Hepatocyte (in vitro differentiated cells): ENCODE measurements at regions not wholly inside any gene's neighbourhood (a gene's known extent, or its start where the extent isn't known, plus 50 kb on each side); places are given as distances from the start of the nearest gene placed in this dataset.

Experiments
- DNase-seq: peaks from one replicate; pipeline ENCODE4 v3.0.0-alpha.2; 2016; ENCODE audit warnings: low spot score
- H2AFZ ChIP-seq: fragments of 200-600 bp; sonication (generic); 2 replicates; pipeline ENCODE4 v1.6.0; 2016; ENCODE audit warnings: antibody characterized with exemption, mild to moderate bottlenecking
- H3K27ac ChIP-seq: fragments of 200-600 bp; sonication (generic); 2 replicates; pipeline ENCODE4 v1.5.1; 2016; ENCODE audit warnings: mild to moderate bottlenecking
- H3K27me3 ChIP-seq: fragments of 200-600 bp; sonication (generic); 2 replicates; pipeline ENCODE4 v1.6.1; 2016
- H3K36me3 ChIP-seq: fragments of 200-600 bp; sonication (generic); replicated peaks from 2 replicates; pipeline ENCODE4 v1.5.1; 2016; ENCODE audit warnings: low read depth; ENCODE audit not compliant: insufficient read depth
- H3K4me1 ChIP-seq: fragments of 200-600 bp; sonication (generic); 2 replicates; pipeline ENCODE4 v1.5.1; 2016; ENCODE audit warnings: mild to moderate bottlenecking, moderate library complexity; ENCODE audit not compliant: insufficient read depth
- H3K4me2 ChIP-seq: fragments of 200-600 bp; sonication (generic); 2 replicates; pipeline ENCODE4 v1.6.0; 2016
- H3K4me3 ChIP-seq: fragments of 200-600 bp; sonication (generic); 2 replicates; pipeline ENCODE4 v1.5.1; 2016; ENCODE audit warnings: mild to moderate bottlenecking
- H3K79me2 ChIP-seq: fragments of 200-600 bp; sonication (generic); 2 replicates; pipeline ENCODE4 v1.6.0; 2017; ENCODE audit warnings: mild to moderate bottlenecking
- H3K9me2 ChIP-seq: fragments of 200-600 bp; sonication (generic); replicated peaks from 2 replicates; pipeline ENCODE4 v1.6.0; 2017; ENCODE audit warnings: mild to moderate bottlenecking; ENCODE audit not compliant: insufficient read depth
- H3K9me3 ChIP-seq: fragments of 200-600 bp; sonication (generic); 2 replicates; pipeline ENCODE4 v1.5.1; 2016; ENCODE audit warnings: low read depth, mild to moderate bottlenecking
- H4K20me1 ChIP-seq: fragments of 200-600 bp; sonication (generic); 2 replicates; pipeline ENCODE4 v1.6.0; 2016; ENCODE audit warnings: mild to moderate bottlenecking; ENCODE audit not compliant: insufficient read depth, poor library complexity, severe bottlenecking
- EZH2 ChIP-seq: fragments of 200-600 bp; sonication (generic); IDR thresholded peaks from 2 replicates; pipeline ENCODE4 v1.6.1; 2016; ENCODE audit warnings: antibody characterized with exemption, mild to moderate bottlenecking, borderline replicate concordance
- EZH2phosphoT487 ChIP-seq: fragments of 200-600 bp; sonication (generic); IDR thresholded peaks from one replicate; pipeline ENCODE4 v1.6.1; 2018; ENCODE audit warnings: antibody characterized with exemption, mild to moderate bottlenecking, low read depth, moderate library complexity; ENCODE audit not compliant: unreplicated experiment, severe bottlenecking
- WGBS: methylation state at CpG from one replicate; pipeline ENCODE4 v1.1.6; 2016; ENCODE audit warnings: low lambda C conversion rate; ENCODE audit errors: missing lambda C conversion rate; 5-methylcytosine and 5-hydroxymethylcytosine counted together
- TF ChIP-seq, protein P1 (sequence below): fragments of 200-600 bp; sonication (generic); IDR thresholded peaks from 2 replicates; pipeline ENCODE4 v1.5.1; 2016; ENCODE audit warnings: antibody characterized with exemption, mild to moderate bottlenecking; ENCODE audit not compliant: poor library complexity

- no peaks in the 10 kb centered on the region for H3K27me3 ChIP-seq
- H3K9me3 ChIP-seq, result no peaks in the 10 kb centered on the region
- 90% methylated on average over 3 of the region's 3 CpGs for WGBS
- H3K4me1 ChIP-seq, result peaks cover 8% of the 10 kb centered on the region
- TF ChIP-seq EZH2phosphoT487, result no peak
- TF ChIP-seq, protein P1, sequence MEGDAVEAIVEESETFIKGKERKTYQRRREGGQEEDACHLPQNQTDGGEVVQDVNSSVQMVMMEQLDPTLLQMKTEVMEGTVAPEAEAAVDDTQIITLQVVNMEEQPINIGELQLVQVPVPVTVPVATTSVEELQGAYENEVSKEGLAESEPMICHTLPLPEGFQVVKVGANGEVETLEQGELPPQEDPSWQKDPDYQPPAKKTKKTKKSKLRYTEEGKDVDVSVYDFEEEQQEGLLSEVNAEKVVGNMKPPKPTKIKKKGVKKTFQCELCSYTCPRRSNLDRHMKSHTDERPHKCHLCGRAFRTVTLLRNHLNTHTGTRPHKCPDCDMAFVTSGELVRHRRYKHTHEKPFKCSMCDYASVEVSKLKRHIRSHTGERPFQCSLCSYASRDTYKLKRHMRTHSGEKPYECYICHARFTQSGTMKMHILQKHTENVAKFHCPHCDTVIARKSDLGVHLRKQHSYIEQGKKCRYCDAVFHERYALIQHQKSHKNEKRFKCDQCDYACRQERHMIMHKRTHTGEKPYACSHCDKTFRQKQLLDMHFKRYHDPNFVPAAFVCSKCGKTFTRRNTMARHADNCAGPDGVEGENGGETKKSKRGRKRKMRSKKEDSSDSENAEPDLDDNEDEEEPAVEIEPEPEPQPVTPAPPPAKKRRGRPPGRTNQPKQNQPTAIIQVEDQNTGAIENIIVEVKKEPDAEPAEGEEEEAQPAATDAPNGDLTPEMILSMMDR, result no peak
- TF ChIP-seq EZH2, result no peak
- no peaks in the 10 kb centered on the region for H3K79me2 ChIP-seq
- DNase-seq, result no peak
- H3K4me2 ChIP-seq, result no peak overlapping the region
- no peaks in the 10 kb centered on the region for H3K36me3 ChIP-seq
- H3K4me3 ChIP-seq, result no peak overlapping the region
- H4K20me1 ChIP-seq, result no peaks in the 10 kb centered on the region
- no peak overlapping the region for H3K27ac ChIP-seq
- no peaks in the 10 kb centered on the region for H3K9me2 ChIP-seq
- H2AFZ ChIP-seq, result no peak overlapping the region
Measured at GRCh38 chr7:82696631-82697030, 253.1 kb upstream of the CACNA2D1 start.

GRCh38 chr7:82694022-82694421 is 250.4 kb upstream of the CACNA2D1 start:
- no peaks in the 10 kb centered on the region for H3K9me3 ChIP-seq
- no peaks in the 10 kb centered on the region for H4K20me1 ChIP-seq
- no peak overlapping the region for H3K4me3 ChIP-seq
- no peaks in the 10 kb centered on the region for H3K79me2 ChIP-seq
- TF ChIP-seq EZH2phosphoT487, result no peak
- H3K27me3 ChIP-seq, result no peaks in the 10 kb centered on the region
- no peak overlapping the region for H3K27ac ChIP-seq
- DNase-seq, result no peak
- 85% methylated on average over 5 of the region's 5 CpGs for WGBS
- H3K4me2 ChIP-seq, result no peak overlapping the region
- no peaks in the 10 kb centered on the region for H3K4me1 ChIP-seq
- H2AFZ ChIP-seq, result no peak overlapping the region
- H3K36me3 ChIP-seq, result no peaks in the 10 kb centered on the region
- H3K9me2 ChIP-seq, result no peaks in the 10 kb centered on the region

DNA sequence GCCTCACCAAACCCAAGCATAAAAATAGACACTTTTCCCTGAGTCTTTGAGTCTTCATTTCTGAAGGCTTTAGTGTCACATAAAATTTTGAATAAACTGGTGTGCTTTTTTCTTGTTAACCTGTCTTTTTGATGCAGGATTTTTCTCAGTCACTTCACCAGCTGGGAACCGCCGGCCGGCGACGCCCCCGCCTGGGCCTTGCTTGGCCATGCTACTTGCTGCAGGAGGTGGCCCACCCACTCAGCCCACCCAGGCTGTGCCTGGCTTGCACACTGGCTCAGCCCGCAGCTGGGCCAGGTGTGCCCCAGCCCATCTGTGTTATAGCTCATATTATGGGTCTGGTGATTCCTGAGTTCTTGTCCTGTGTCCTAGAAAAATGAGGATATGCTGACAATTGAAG is 247.4 kb upstream of the CACNA2D1 start:
- H3K4me2 ChIP-seq, result no peak overlapping the region

GRCh38 chr7:82685214-82685613 is 241.6 kb upstream of the CACNA2D1 start:
- DNase-seq, result no peak
- Histone ChIP-seq H3K4me3 (no peak overlapping the region), H3K27me3 (no peaks in the 10 kb centered on the region), H3K36me3 (no peaks in the 10 kb centered on the region), H3K9me2 (no peaks in the 10 kb centered on the region), H3K79me2 (no peaks in the 10 kb centered on the region), H3K4me1 (no peaks in the 10 kb centered on the region), H3K9me3 (no peaks in the 10 kb centered on the region), H4K20me1 (no peaks in the 10 kb centered on the region), H3K27ac (no peak overlapping the region), H2AFZ (no peak overlapping the region), H3K4me2 (no peak overlapping the region)
- WGBS, result 81% methylated on average over 1 of the region's 1 CpG
- TF ChIP-seq EZH2 (no peak), EZH2phosphoT487 (no peak)
- TF ChIP-seq, protein P1, result no peak

More for the DNA sequence above, 247.4 kb upstream of the CACNA2D1 start:
- WGBS, result 84% methylated on average over 7 of the region's 7 CpGs
- H3K36me3 ChIP-seq, result no peaks in the 10 kb centered on the region
- no peaks in the 10 kb centered on the region for H3K9me2 ChIP-seq
- H4K20me1 ChIP-seq, result no peaks in the 10 kb centered on the region
- H3K27me3 ChIP-seq, result no peaks in the 10 kb centered on the region
- H3K27ac ChIP-seq, result no peak overlapping the region
- no peak for DNase-seq
- no peak overlapping the region for H2AFZ ChIP-seq
- no peaks in the 10 kb centered on the region for H3K4me1 ChIP-seq
- no peak for TF ChIP-seq EZH2
- TF ChIP-seq, protein P1, result no peak
- TF ChIP-seq EZH2phosphoT487, result no peak
- H3K79me2 ChIP-seq, result no peaks in the 10 kb centered on the region
- H3K4me3 ChIP-seq, result no peak overlapping the region
- no peaks in the 10 kb centered on the region for H3K9me3 ChIP-seq
